Activated T-helper 1 cell treated with anti-CD3 and anti-CD28 coated beads, Interleukin-12 subunit alpha, Interleukin-12 subunit beta, Interleukin-2, Interleukin-4 antibody, amounts not matched to agents 30 ng/mL and 10 ng/mL and 1 ng/mL, durations not matched to agents 14 hours and 24 hours and 36 hours (primary cell): ENCODE measurements at regions not wholly inside any gene's neighbourhood (a gene's known extent, or its start where the extent isn't known, plus 50 kb on each side); places are given as distances from the start of the nearest gene placed in this dataset.

ENCODE experiments used
- DNase-seq: peaks from one replicate; pipeline ENCODE4 v3.0.0; 2021; ENCODE audit warnings: low spot score
- H3K27ac Mint-ChIP-seq: one replicate; pipeline ENCODE4 v1.8.0; 2021; ENCODE audit warnings: mild to moderate bottlenecking, mixed read lengths
- H3K27me3 Mint-ChIP-seq: one replicate; pipeline ENCODE4 v1.8.0; 2022; ENCODE audit warnings: mild to moderate bottlenecking, moderate library complexity, mixed read lengths; ENCODE audit not compliant: insufficient read depth
- H3K36me3 Mint-ChIP-seq: one replicate; pipeline ENCODE4 v1.8.0; 2021; ENCODE audit warnings: low read depth, mixed read lengths
- H3K4me1 Mint-ChIP-seq: one replicate; pipeline ENCODE4 v1.8.0; 2021; ENCODE audit warnings: low read depth, mixed read lengths
- H3K4me3 Mint-ChIP-seq: one replicate; pipeline ENCODE4 v1.8.0; 2021; ENCODE audit warnings: mild to moderate bottlenecking, moderate library complexity, mixed read lengths
- H3K9me3 Mint-ChIP-seq: one replicate; pipeline ENCODE4 v1.8.0; 2021; ENCODE audit warnings: mixed read lengths
- intact Hi-C: fragments of 100-400 bp; cut with micrococcal nuclease; formaldehyde crosslinking; loops from one replicate; pipeline ENCODE4 v1.15.1; 2024

GRCh38 chr2:194769030-194769429 lies 888.0 kb upstream of the SLC39A10 start:
- no peaks in the 10 kb centered on the region for H3K27me3 Mint-ChIP-seq
- H3K4me1 Mint-ChIP-seq, result no peaks in the 10 kb centered on the region
- intact Hi-C loops, result no loop called here
- H3K27ac Mint-ChIP-seq, result no peak overlapping the region
- no peaks in the 10 kb centered on the region for H3K9me3 Mint-ChIP-seq
- H3K4me3 Mint-ChIP-seq, result no peak overlapping the region
- no peaks in the 10 kb centered on the region for H3K36me3 Mint-ChIP-seq
- no peak for DNase-seq

DNA sequence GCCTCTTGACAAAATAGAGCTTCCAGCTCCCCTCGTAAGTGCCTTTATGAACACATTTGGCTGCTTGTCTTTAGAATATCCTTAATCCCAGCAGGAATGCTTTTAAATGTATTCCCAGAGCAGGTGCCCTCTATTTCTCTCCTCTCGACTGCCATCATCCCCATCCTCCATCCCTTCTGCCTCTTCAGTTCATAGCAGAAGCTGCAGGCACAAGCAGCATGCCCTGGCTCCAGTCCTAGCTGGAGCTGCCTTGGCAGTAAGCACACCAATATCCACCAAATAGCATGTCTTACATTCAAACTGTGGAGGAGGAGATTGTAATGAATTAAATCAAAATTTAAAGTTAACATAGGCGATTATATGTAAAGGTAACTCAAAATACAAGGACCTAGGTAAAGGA lies 891.3 kb upstream of the SLC39A10 start:
- Mint-ChIP-seq H3K4me3 (no peak overlapping the region), H3K4me1 (no peaks in the 10 kb centered on the region), H3K27ac (no peak overlapping the region), H3K27me3 (no peaks in the 10 kb centered on the region), H3K36me3 (no peaks in the 10 kb centered on the region), H3K9me3 (no peaks in the 10 kb centered on the region)
- intact Hi-C loops, result no loop called here
- no peak for DNase-seq

GRCh38 chr2:194750926-194751325 lies 906.1 kb upstream of the SLC39A10 start:
- Mint-ChIP-seq H3K4me1 (no peaks in the 10 kb centered on the region), H3K27me3 (no peaks in the 10 kb centered on the region), H3K4me3 (no peak overlapping the region), H3K36me3 (no peaks in the 10 kb centered on the region), H3K27ac (no peak overlapping the region), H3K9me3 (no peaks in the 10 kb centered on the region)
- intact Hi-C loops, result no loop called here
- no peak for DNase-seq

DNA sequence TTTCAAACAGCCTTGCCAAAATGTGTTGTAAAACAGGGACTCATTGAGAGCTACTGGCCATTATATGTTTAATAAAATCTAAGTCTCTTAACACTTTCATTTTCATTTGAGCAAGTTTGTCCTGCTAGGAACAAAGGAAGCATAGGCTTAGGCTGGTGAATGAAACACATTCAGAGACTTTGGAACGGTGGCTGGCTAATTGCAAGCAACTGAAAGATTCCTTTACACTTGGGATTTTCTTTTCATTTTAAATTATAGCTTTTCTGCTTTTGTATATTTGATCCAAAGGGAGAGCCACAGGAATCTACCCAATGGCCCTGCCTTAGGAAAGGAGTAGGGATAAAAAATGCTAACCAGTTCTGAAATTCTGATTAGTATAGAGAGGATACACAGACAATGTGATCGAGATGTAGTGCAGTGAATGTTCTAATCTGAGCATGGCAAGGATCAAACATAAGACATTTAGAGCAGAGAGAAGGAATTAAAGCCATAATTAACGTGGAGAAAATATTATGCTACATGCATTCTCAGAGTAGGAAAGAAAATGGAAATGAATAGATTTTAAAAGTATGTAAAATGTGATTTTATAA lies 911.4 kb upstream of the SLC39A10 start:
- no peak overlapping the region for H3K27ac Mint-ChIP-seq
- H3K4me3 Mint-ChIP-seq, result no peak overlapping the region
- no peaks in the 10 kb centered on the region for H3K36me3 Mint-ChIP-seq
- intact Hi-C loops, result no loop called here
- DNase-seq, result no peak
- no peaks in the 10 kb centered on the region for H3K9me3 Mint-ChIP-seq
- H3K4me1 Mint-ChIP-seq, result no peaks in the 10 kb centered on the region
- H3K27me3 Mint-ChIP-seq, result no peaks in the 10 kb centered on the region

DNA sequence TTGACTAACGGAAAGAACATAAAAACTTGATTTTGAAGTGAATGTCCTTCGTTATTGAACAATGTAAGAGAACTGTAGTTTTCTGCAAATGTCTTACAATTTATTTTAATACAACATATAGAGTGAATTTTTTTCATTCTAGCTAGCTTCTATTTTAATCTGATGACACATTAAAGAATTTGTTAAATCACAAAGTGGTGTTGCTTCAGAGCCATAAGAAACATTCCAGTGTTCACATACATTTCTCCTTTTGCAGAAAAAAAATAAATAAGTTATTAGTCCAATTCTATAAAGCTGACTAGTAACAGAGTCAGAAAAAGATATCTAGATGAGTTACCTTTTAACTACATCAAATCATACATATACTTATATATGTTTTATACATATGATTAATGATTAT lies 914.3 kb upstream of the SLC39A10 start:
- Mint-ChIP-seq H3K27me3 (no peaks in the 10 kb centered on the region), H3K4me1 (no peaks in the 10 kb centered on the region), H3K4me3 (no peak overlapping the region), H3K27ac (no peak overlapping the region), H3K9me3 (no peaks in the 10 kb centered on the region), H3K36me3 (no peaks in the 10 kb centered on the region)
- intact Hi-C loops, result no loop called here
- no peak for DNase-seq

DNA sequence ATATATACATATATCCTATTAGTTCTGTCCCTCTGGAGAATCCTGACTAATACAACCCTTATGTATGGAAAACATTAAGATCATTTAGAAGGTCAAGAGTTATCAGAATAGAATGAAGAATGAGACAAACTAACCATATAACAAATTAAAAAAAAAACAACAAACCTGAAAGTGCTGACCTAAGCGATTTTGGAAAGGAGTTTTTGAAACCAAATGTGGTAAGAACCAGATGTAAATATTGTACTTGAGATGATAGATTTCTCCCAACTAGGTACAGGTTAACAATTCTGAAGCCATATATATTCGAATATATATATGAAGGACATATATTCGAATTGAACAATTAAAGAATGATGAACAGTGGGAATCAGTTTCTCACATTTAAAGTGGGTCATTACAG lies 917.8 kb upstream of the SLC39A10 start:
- no peak for DNase-seq
- no peak overlapping the region for H3K27ac Mint-ChIP-seq
- H3K4me3 Mint-ChIP-seq, result no peak overlapping the region
- no peaks in the 10 kb centered on the region for H3K36me3 Mint-ChIP-seq
- H3K4me1 Mint-ChIP-seq, result no peaks in the 10 kb centered on the region
- H3K27me3 Mint-ChIP-seq, result no peaks in the 10 kb centered on the region
- no peaks in the 10 kb centered on the region for H3K9me3 Mint-ChIP-seq
- intact Hi-C loops, result loop anchor here (5.0 kb wide), 1 partner anchor 1563 kb away; no protein-coding TSS in a partner anchor

DNA sequence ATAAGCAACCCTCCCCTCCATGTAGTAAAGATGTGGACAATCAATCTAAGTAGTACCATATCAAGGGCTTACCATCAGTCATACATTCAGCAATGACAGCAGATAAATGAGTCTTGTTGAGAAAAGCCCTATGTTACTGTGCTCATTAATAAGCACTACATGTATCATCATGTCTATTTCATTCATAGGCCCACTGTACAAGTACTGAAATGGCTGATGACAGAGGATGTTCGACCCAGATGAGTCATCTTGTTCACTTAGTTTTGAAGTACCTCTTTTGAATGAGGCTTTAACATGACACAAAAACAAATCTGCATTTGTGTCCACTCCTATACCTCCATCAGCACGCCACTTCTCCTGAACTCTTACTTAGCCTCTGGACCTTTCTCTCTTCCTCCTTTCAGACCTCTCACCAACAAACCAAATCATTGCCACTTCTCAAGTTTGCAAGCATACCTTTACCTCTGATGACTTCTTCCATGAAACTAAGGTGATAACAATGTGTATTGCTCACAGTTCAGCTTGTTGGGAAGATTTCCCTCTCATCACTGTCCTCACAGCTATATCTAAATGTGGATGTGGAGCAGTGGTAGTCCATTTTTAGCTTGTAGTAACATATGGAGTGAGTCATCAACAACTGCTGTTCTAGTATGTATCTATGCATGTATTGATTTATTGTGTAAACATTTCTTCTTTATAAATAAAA lies 921.0 kb upstream of the SLC39A10 start:
- intact Hi-C loops, result loop anchor here (5.0 kb wide), 1 partner anchor 1566 kb away; no protein-coding TSS in a partner anchor
- H3K4me1 Mint-ChIP-seq, result no peaks in the 10 kb centered on the region
- H3K4me3 Mint-ChIP-seq, result no peak overlapping the region
- H3K27me3 Mint-ChIP-seq, result no peaks in the 10 kb centered on the region
- no peak for DNase-seq
- no peak overlapping the region for H3K27ac Mint-ChIP-seq
- no peaks in the 10 kb centered on the region for H3K36me3 Mint-ChIP-seq
- H3K9me3 Mint-ChIP-seq, result no peaks in the 10 kb centered on the region

DNA sequence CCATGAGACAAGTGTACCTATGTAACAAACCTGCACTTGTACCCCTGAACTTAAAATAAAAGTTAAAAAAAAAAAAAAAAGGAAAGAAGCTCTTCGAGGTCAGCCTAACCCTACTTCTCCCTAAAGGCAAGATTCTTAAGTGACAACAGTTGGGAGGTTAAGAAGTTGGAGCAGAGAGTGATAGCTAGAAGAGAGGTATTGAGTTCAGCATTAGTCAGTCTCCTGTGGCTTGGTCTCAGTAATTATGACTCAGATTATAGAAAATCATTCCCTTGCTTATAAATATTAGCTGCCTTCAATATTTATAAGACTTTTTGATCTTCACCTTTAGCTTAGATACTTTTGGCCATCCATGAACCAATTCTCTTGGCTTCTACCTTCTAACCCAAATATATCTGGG lies 926.8 kb upstream of the SLC39A10 start:
- Mint-ChIP-seq H3K4me3 (no peak overlapping the region), H3K27ac (no peak overlapping the region), H3K9me3 (no peaks in the 10 kb centered on the region), H3K36me3 (no peaks in the 10 kb centered on the region), H3K27me3 (peaks cover 2% of the 10 kb centered on the region), H3K4me1 (no peaks in the 10 kb centered on the region)
- no peak for DNase-seq
- intact Hi-C loops, result no loop called here

GRCh38 chr2:194725169-194725568 lies 931.9 kb upstream of the SLC39A10 start:
- intact Hi-C loops, result no loop called here
- Mint-ChIP-seq H3K9me3 (no peaks in the 10 kb centered on the region), H3K4me1 (no peaks in the 10 kb centered on the region), H3K27me3 (peaks cover 2% of the 10 kb centered on the region), H3K4me3 (no peak overlapping the region), H3K27ac (no peak overlapping the region), H3K36me3 (no peaks in the 10 kb centered on the region)
- DNase-seq, result no peak

- DNase-seq, result no peak
- no peak overlapping the region for H3K27ac Mint-ChIP-seq
- no peaks in the 10 kb centered on the region for H3K9me3 Mint-ChIP-seq
- H3K36me3 Mint-ChIP-seq, result no peaks in the 10 kb centered on the region
- H3K27me3 Mint-ChIP-seq, result no peaks in the 10 kb centered on the region
- intact Hi-C loops, result no loop called here
- no peak overlapping the region for H3K4me3 Mint-ChIP-seq
- no peaks in the 10 kb centered on the region for H3K4me1 Mint-ChIP-seq
Measured at GRCh38 chr2:194723446-194723845, 933.6 kb upstream of the SLC39A10 start.

- no peaks in the 10 kb centered on the region for H3K36me3 Mint-ChIP-seq
- DNase-seq, result no peak
- intact Hi-C loops, result no loop called here
- H3K9me3 Mint-ChIP-seq, result no peaks in the 10 kb centered on the region
- no peaks in the 10 kb centered on the region for H3K4me1 Mint-ChIP-seq
- H3K27me3 Mint-ChIP-seq, result no peaks in the 10 kb centered on the region
- H3K4me3 Mint-ChIP-seq, result no peak overlapping the region
- no peak overlapping the region for H3K27ac Mint-ChIP-seq
Measured at GRCh38 chr2:194721227-194721626, 935.8 kb upstream of the SLC39A10 start.

DNA sequence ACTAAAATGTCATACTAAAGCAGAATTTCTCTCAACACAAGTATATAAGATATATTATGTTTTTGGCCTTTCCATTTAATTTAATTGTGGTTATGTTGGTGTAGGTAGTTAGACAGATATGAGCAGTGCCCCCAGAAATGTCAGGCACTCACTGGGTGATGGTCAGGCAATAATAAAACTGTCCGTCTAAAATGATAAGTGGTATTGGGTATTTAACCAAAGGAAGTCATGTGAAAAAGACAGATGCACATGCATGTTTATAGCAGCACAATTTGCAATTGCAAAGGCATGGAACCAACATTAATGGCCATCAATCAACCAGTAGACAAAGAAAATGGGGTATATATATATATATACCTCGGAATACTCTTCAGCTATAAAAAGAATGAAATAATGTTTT lies 936.6 kb upstream of the SLC39A10 start:
- no peaks in the 10 kb centered on the region for H3K36me3 Mint-ChIP-seq
- H3K27ac Mint-ChIP-seq, result no peak overlapping the region
- H3K27me3 Mint-ChIP-seq, result no peaks in the 10 kb centered on the region
- no peaks in the 10 kb centered on the region for H3K9me3 Mint-ChIP-seq
- H3K4me3 Mint-ChIP-seq, result no peak overlapping the region
- no peak for DNase-seq
- intact Hi-C loops, result no loop called here
- no peaks in the 10 kb centered on the region for H3K4me1 Mint-ChIP-seq

- Mint-ChIP-seq H3K36me3 (no peaks in the 10 kb centered on the region), H3K27ac (no peak overlapping the region), H3K4me1 (no peaks in the 10 kb centered on the region), H3K27me3 (no peaks in the 10 kb centered on the region), H3K9me3 (no peaks in the 10 kb centered on the region), H3K4me3 (no peak overlapping the region)
- intact Hi-C loops, result no loop called here
- no peak for DNase-seq
Measured at GRCh38 chr2:194718881-194719280, 938.1 kb upstream of the SLC39A10 start.

- intact Hi-C loops, result no loop called here
- Mint-ChIP-seq H3K9me3 (no peaks in the 10 kb centered on the region), H3K4me1 (no peaks in the 10 kb centered on the region), H3K36me3 (no peaks in the 10 kb centered on the region), H3K4me3 (no peak overlapping the region), H3K27ac (no peak overlapping the region), H3K27me3 (no peaks in the 10 kb centered on the region)
- no peak for DNase-seq
Measured at GRCh38 chr2:194714541-194714940, 942.5 kb upstream of the SLC39A10 start.
